OCI-LY1 (cell line): ENCODE measurements at regions not wholly inside any gene's neighbourhood (a gene's known extent, or its start where the extent isn't known, plus 50 kb on each side); places are given as distances from the start of the nearest gene placed in this dataset.

ENCODE experiments used
- CTCF ChIP-seq: fragments of 200-600 bp; sonication (generic), shearing (Covaris generic); IDR thresholded peaks from 2 replicates; pipeline ENCODE4 v1.5.1; 2017; ENCODE audit warnings: mild to moderate bottlenecking, antibody characterized with exemption, low read length, moderate library complexity, mixed read lengths
- EZH2 ChIP-seq: fragments of 200-600 bp; sonication (generic), shearing (Covaris generic); IDR thresholded peaks from 2 replicates; pipeline ENCODE4 v1.8.0; 2017; ENCODE audit warnings: borderline replicate concordance, mixed run types, mild to moderate bottlenecking, antibody characterized with exemption, low read length, moderate library complexity, mixed read lengths

GRCh38 chr19:22533761-22534160, 100.4 kb upstream of the ZNF492 start:
- TF ChIP-seq CTCF: no peak
- no peak for TF ChIP-seq EZH2
